ENCODE measurements at regions not wholly inside any gene's neighbourhood (a gene's known extent, or its start where the extent isn't known, plus 50 kb on each side); places are given as distances from the start of the nearest gene placed in this dataset.

- no peak for TF ChIP-seq POLR2A (IDR thresholded peaks at IDR 0.05)
- no peak for TF ChIP-seq CTCF (IDR thresholded peaks at IDR 0.05)
These were observed 191.8 kb downstream of the TMEM200A start for GRCh38 chr6:130557481-130558112.
